ENCODE measurements at regions not wholly inside any gene's neighbourhood (a gene's known extent, or its start where the extent isn't known, plus 50 kb on each side); places are given as distances from the start of the nearest gene placed in this dataset.

GRCh38 chr9:2311920-2312319 lies 296.8 kb downstream of the SMARCA2 start:
- Histone ChIP-seq H3K36me3 (ENCODE audit: insufficient read depth, low read length) (no peaks in the 10 kb centered on the region; the same call in 1 of the 2 replicates), H3K9ac (ENCODE audit: low read depth, low read length) (no peak overlapping the region), H3K9me3 (ENCODE audit: control insufficient read depth, insufficient read depth, low read length) (peaks cover 21% of the 10 kb centered on the region), H3K4me1 (ENCODE audit: insufficient read depth, low read length) (no peaks in the 10 kb centered on the region)

- H3K4me1 ChIP-seq (ENCODE audit: insufficient read depth, low read length) = no peaks in the 10 kb centered on the region
- peaks cover 2% of the 10 kb centered on the region; the same call in 1 of the 2 replicates for H3K36me3 ChIP-seq (ENCODE audit: insufficient read depth, low read length)
- H3K9me3 ChIP-seq (ENCODE audit: control insufficient read depth, insufficient read depth, low read length) = peaks cover 21% of the 10 kb centered on the region
- H3K9ac ChIP-seq (ENCODE audit: low read depth, low read length) = no peak overlapping the region
Measured at GRCh38 chr9:2313512-2313911, 298.4 kb downstream of the SMARCA2 start.

DNA sequence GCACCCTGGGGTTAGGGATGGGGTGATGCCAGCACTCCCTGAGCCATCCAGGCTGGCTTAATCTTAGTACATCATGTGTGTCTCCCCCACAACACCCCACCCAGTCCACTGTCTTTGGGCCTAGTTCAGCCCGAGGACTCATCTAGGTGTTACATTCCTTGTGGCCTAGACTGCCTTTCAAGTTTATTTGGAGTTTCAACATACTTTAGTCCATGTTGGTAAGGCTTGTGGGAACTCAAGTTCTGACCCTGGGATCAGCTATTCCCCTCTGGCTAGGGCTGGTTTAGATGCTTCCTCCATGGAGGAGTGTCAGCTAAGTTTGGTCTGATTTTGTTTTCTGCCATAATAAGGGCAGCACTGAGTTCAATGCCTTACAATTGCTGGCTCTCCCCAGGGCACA lies 302.4 kb downstream of the SMARCA2 start:
- peaks cover 26% of the 10 kb centered on the region for H3K9me3 ChIP-seq (ENCODE audit: control insufficient read depth, insufficient read depth, low read length)
- no peak overlapping the region for H3K9ac ChIP-seq (ENCODE audit: low read depth, low read length)
- H3K4me1 ChIP-seq (ENCODE audit: insufficient read depth, low read length) = no peaks in the 10 kb centered on the region
- H3K36me3 ChIP-seq (ENCODE audit: insufficient read depth, low read length) = peaks cover 2% of the 10 kb centered on the region; the same call in 1 of the 2 replicates

DNA sequence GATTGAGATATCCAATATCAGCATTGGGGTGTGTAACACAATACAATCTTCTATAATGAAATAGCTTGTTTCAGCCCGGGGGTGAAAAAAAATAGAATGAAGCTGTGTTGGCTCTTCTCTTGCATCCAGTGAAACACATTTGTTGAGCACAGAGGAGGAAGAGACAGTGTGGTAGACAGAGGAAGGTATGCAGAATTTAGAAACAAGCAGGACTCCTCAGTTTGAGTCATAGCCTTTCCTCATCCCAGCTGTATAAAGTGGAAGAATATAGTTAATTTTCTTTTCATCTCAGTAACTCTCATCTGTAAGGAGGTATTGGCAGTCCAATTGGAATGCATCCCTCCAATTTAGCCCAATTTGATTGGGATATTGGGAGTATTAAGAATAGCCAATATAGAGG lies 302.2 kb upstream of the VLDLR start:
- Histone ChIP-seq H3K4me1 (ENCODE audit: insufficient read depth, low read length) (no peaks in the 10 kb centered on the region), H3K9me3 (ENCODE audit: control insufficient read depth, insufficient read depth, low read length) (peaks cover 11% of the 10 kb centered on the region), H3K36me3 (ENCODE audit: insufficient read depth, low read length) (peaks cover 2% of the 10 kb centered on the region; the same call in 1 of the 2 replicates), H3K9ac (ENCODE audit: low read depth, low read length) (no peak overlapping the region)

DNA sequence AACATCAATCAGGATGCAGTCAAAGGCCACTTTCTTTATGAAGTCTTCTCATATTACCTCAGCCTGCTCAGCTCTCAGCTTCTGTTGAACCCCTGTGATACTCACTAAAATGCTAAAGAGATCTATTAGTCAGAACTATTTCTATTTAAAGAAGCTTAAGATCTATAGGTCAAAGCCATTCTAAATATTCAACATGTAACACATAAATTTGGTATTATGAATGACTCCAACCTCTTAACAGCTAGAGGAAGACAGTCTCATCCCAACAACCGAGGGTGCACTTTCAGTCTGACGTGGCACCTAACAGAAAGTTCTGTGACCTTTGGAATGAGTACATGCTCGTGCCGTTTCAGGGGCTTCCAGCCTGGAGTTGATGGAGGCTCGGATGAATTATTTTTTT lies 301.5 kb upstream of the VLDLR start:
- Histone ChIP-seq H3K9me3 (ENCODE audit: control insufficient read depth, insufficient read depth, low read length) (peaks cover 8% of the 10 kb centered on the region), H3K9ac (ENCODE audit: low read depth, low read length) (no peak overlapping the region), H3K36me3 (ENCODE audit: insufficient read depth, low read length) (peaks cover 2% of the 10 kb centered on the region; the same call in 1 of the 2 replicates)

GRCh38 chr9:2320632-2321031 lies 301.0 kb upstream of the VLDLR start:
- Histone ChIP-seq H3K4me1 (ENCODE audit: insufficient read depth, low read length) (no peaks in the 10 kb centered on the region), H3K9me3 (ENCODE audit: control insufficient read depth, insufficient read depth, low read length) (peaks cover 6% of the 10 kb centered on the region; the same call in 1 of the 2 replicates), H3K9ac (ENCODE audit: low read depth, low read length) (no peak overlapping the region), H3K36me3 (ENCODE audit: insufficient read depth, low read length) (peaks cover 2% of the 10 kb centered on the region; the same call in 1 of the 2 replicates)

More for the DNA sequence above, 301.5 kb upstream of the VLDLR start:
- no peaks in the 10 kb centered on the region for H3K4me1 ChIP-seq (ENCODE audit: insufficient read depth, low read length)

GRCh38 chr9:2321523-2322148 lies 300.0 kb upstream of the VLDLR start:
- Histone ChIP-seq H3K9me3 (ENCODE audit: control insufficient read depth, insufficient read depth, low read length) (peaks cover 6% of the 10 kb centered on the region; the same call in 1 of the 2 replicates), H3K4me1 (ENCODE audit: insufficient read depth, low read length) (no peaks in the 10 kb centered on the region), H3K9ac (ENCODE audit: low read depth, low read length) (no peak overlapping the region), H3K36me3 (ENCODE audit: insufficient read depth, low read length) (peaks cover 2% of the 10 kb centered on the region; the same call in 1 of the 2 replicates)

DNA sequence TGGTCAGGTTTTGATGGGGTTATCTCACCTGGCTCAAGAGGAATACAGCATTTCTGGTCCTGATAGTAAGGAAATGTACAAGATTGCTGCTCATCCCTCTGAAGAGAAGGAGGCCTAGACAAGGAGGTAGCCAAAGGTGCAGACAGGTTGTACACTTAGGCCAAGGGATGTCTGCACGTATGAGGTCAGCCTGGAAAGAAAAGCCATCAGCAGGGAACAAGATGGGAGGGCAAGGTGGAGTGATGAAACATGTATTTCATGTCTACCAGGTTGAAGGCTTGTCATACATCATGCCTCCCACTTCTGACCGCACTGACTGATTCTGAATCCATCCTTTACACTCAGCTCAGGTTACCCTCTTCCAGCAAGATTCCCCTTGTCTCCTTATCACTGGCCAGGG lies 296.8 kb upstream of the VLDLR start:
- no peaks in the 10 kb centered on the region for H3K4me1 ChIP-seq (ENCODE audit: insufficient read depth, low read length)
- H3K36me3 ChIP-seq (ENCODE audit: insufficient read depth, low read length) = no peaks in the 10 kb centered on the region
- H3K9me3 ChIP-seq (ENCODE audit: control insufficient read depth, insufficient read depth, low read length) = peaks cover 6% of the 10 kb centered on the region; the same call in 1 of the 2 replicates
- H3K9ac ChIP-seq (ENCODE audit: low read depth, low read length) = no peak overlapping the region

GRCh38 chr9:2332663-2333062 lies 288.9 kb upstream of the VLDLR start:
- Histone ChIP-seq H3K9me3 (ENCODE audit: control insufficient read depth, insufficient read depth, low read length) (no peaks in the 10 kb centered on the region), H3K36me3 (ENCODE audit: insufficient read depth, low read length) (no peaks in the 10 kb centered on the region), H3K4me1 (ENCODE audit: insufficient read depth, low read length) (no peaks in the 10 kb centered on the region), H3K9ac (ENCODE audit: low read depth, low read length) (no peak overlapping the region)

DNA sequence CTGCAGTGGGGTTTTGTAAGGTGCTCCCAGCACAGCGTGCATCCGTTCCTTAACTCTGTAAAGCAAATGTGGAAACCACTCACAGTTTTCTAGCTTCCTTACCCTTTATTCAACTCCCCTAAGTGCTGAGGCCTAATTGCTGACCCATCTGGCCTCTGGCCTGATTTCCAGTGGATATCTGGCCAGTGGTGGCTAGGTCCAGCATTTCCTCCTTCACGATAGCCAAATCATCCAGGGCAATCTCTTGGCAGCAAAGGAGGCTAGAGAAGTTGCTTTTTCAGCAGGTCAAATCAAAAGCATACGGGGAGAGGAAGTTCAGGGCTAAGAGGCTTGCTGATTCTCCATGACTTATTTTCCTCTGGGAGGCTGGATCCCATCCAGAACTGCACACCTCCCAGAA lies 286.3 kb upstream of the VLDLR start:
- H3K4me1 ChIP-seq (ENCODE audit: insufficient read depth, low read length) = no peaks in the 10 kb centered on the region
- H3K36me3 ChIP-seq (ENCODE audit: insufficient read depth, low read length) = no peaks in the 10 kb centered on the region; the same call in 1 of the 2 replicates
- no peak overlapping the region for H3K9ac ChIP-seq (ENCODE audit: low read depth, low read length)
- H3K9me3 ChIP-seq (ENCODE audit: control insufficient read depth, insufficient read depth, low read length) = no peaks in the 10 kb centered on the region

DNA sequence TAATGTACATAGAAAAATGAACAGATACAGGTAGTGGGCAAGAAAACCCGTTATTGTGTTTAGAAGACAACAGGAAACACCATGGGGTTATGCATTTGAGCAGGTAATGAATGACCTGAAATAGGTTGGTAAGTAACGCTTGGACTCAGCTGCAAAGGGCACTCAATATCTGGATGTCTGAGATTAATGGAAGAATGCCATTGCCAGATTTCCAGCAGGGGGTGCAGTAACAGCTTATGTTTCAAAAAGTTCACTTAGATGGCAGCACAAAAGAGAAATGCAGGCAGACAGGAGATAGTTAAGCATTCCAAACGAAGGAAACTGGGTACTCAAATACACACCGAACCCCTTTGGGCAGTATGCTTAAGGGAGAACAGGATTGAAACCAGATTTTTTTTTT lies 285.5 kb upstream of the VLDLR start:
- H3K4me1 ChIP-seq (ENCODE audit: insufficient read depth, low read length) = no peaks in the 10 kb centered on the region
- H3K36me3 ChIP-seq (ENCODE audit: insufficient read depth, low read length) = no peaks in the 10 kb centered on the region; the same call in 1 of the 2 replicates
- no peak overlapping the region for H3K9ac ChIP-seq (ENCODE audit: low read depth, low read length)
- no peaks in the 10 kb centered on the region for H3K9me3 ChIP-seq (ENCODE audit: control insufficient read depth, insufficient read depth, low read length)

DNA sequence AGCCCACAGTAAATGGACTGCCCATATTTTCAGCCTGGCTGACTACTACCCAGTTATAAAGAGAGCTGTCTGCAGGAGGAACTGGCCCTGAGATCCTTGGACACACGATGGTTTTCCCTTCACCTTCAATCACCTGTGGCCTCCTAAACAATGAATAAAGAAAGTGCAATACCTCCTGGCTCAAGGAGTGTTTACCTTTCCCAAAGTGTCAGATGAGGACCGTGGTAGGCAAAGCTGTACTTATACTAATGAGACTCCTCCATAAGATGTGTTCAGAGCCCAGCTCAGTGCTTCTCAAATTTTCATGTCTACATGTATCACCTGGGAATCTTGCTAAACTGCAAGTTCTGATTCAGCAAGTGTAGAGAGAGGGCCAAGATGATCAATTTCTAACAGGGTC lies 284.5 kb upstream of the VLDLR start:
- no peaks in the 10 kb centered on the region for H3K4me1 ChIP-seq (ENCODE audit: insufficient read depth, low read length)
- H3K36me3 ChIP-seq (ENCODE audit: insufficient read depth, low read length) = no peaks in the 10 kb centered on the region; the same call in 1 of the 2 replicates
- no peaks in the 10 kb centered on the region for H3K9me3 ChIP-seq (ENCODE audit: control insufficient read depth, insufficient read depth, low read length)

DNA sequence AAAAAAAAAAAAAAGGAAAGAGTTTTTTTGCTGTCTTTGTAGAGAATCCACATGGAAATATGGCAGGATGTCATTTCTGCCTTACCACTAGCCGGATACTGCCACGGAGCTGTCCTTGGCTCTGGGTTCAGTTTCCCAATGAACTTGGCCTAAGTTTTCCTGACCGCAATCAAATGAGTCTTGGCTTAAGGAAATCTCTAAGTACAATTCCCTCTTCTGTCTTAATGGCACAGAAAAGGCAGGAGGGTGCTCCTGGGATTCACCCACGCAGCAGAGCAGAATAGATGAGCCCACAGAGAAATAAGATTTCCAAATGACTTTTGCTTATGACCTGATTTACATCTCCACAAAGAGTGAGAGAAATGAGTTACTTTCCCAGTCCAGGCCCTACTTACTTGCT lies 284.0 kb upstream of the VLDLR start:
- Histone ChIP-seq H3K9me3 (ENCODE audit: control insufficient read depth, insufficient read depth, low read length) (no peaks in the 10 kb centered on the region), H3K4me1 (ENCODE audit: insufficient read depth, low read length) (no peaks in the 10 kb centered on the region), H3K36me3 (ENCODE audit: insufficient read depth, low read length) (no peaks in the 10 kb centered on the region; the same call in 1 of the 2 replicates), H3K9ac (ENCODE audit: low read depth, low read length) (no peak overlapping the region)

More for the DNA sequence above, 284.5 kb upstream of the VLDLR start:
- no peak overlapping the region for H3K9ac ChIP-seq (ENCODE audit: low read depth, low read length)

DNA sequence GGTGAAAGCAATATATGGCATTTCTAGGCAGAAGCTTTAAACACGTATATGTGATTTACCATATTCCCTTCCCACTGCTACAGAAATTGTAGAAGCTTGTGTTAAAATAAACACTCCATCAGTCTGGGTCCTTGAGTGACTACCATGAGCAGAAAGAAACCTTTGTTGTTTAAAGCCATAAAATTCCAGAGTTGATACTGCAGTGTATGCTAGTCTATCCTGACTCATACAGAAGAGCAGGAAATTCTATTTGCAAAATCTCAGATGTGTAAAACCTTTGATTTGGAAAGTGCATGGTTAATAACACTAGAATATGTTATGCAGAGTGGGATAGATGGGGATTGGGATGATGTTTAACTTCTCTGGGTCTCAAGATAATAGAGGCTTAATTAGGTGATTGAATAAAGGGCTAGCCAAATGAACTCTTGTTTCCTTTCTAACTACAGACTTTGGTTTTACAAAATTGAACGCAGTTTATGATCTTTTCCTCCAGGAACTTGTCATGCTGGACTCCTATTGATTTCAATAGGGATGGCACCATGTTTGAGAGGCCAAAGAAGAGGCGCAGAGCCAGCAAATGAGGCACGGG lies 282.7 kb upstream of the VLDLR start:
- Histone ChIP-seq H3K9ac (ENCODE audit: low read depth, low read length) (no peak overlapping the region), H3K36me3 (ENCODE audit: insufficient read depth, low read length) (no peaks in the 10 kb centered on the region; the same call in 1 of the 2 replicates), H3K4me1 (ENCODE audit: insufficient read depth, low read length) (no peaks in the 10 kb centered on the region), H3K9me3 (ENCODE audit: control insufficient read depth, insufficient read depth, low read length) (no peaks in the 10 kb centered on the region)

- H3K4me1 ChIP-seq (ENCODE audit: insufficient read depth, low read length) = no peaks in the 10 kb centered on the region
Measured at GRCh38 chr9:2339416-2339815, 282.2 kb upstream of the VLDLR start.

More at GRCh38 chr9:2339416-2339815, 282.2 kb upstream of the VLDLR start:
- H3K9me3 ChIP-seq (ENCODE audit: control insufficient read depth, insufficient read depth, low read length) = no peaks in the 10 kb centered on the region
- no peaks in the 10 kb centered on the region; the same call in 1 of the 2 replicates for H3K36me3 ChIP-seq (ENCODE audit: insufficient read depth, low read length)
- H3K9ac ChIP-seq (ENCODE audit: low read depth, low read length) = no peak overlapping the region

All from ES-I3 (cell line).